WI38 (cell line): ENCODE measurements at regions not wholly inside any gene's neighbourhood (a gene's known extent, or its start where the extent isn't known, plus 50 kb on each side); places are given as distances from the start of the nearest gene placed in this dataset.

ENCODE experiments used
- H3K4me3 ChIP-seq: 2 replicates; pipeline ENCODE4 v1.5.1; 2011; ENCODE audit warnings: low read depth, mild to moderate bottlenecking, control low read depth, low read length
- CTCF ChIP-seq: IDR thresholded peaks from 2 replicates; pipeline ENCODE4 v1.5.1; 2012; ENCODE audit warnings: low read depth, mild to moderate bottlenecking, control low read depth, low read length

DNA sequence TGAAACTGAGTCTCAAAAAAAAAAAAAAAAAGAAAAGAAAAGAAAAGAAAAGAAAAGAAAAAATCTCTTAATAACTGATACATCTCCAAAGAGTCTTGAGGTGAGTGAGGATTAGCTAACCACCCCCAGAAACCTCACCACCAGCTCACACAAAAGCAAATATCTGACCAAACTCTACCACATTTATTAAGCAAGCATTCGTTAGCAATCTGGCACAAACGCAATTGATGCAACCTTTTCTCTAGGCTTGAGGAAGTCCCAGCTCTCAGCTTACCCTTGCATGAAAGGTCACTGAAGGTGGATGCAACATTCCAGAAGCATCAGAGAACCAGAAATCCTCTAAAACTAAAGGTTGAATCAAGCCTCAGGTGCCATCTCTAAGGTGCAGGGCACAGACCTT lies 231.9 kb upstream of the BCOR start:
- no peak for TF ChIP-seq CTCF
- H3K4me3 ChIP-seq, result no peak overlapping the region

- no peak for TF ChIP-seq CTCF
- no peak overlapping the region for H3K4me3 ChIP-seq
Measured at GRCh38 chrX:40327085-40327484, 229.3 kb upstream of the BCOR start.

DNA sequence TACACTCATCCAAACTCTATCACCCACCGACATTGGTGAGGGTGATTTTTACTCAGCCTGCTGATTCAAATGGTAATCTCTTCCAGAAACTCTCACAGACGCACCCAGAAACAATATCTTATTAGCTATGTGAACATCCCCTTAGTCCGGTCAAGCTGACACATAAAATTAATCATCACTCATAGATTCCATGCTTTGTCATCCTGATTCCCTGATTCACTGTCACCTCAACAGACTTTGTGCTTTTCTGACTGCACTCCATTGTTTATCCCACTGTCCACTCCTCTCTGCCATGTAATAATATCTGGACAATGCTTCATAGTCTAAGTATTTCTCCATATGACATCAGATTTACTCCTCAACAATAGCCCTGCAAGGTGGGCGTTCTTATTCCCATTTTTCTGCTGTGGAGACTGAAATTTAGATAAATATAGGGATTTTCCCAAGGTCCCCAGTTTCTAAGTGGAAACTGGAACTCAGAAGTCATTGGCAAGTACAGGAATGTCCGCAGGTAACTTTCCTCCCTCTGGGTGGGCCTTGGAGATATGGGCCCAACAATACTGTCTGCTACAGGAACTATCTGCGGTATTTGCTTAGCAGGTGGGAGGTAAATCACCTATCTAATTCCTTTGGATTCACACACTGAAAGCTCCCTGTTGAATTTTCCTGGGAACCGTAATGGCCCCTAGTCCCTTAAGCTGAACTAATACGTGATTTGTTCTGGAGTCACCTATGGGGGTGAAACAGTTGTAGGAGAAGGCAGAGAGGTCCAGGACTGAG lies 228.6 kb upstream of the BCOR start:
- no peak overlapping the region for H3K4me3 ChIP-seq
- TF ChIP-seq CTCF, result no peak

DNA sequence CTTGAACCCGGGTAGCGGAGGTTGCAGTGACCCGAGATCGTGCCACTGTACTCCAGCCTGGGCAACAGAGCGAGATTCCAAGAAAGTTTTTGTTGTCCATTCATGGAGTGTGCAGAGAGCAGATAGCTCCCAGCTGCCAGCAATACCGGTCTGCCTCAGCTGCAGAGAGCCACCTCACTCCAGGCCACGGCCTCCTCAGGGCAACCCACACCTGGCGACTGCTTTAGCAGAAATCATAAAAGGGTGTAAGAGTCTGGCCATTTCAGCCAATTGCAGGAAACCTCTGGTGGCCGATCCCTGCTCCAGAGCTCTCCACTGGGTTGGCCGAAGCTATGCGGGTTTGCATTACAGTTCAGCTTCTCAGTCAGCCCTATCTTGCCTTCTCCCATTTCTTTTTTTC lies 227.4 kb upstream of the BCOR start:
- TF ChIP-seq CTCF, result no peak

GRCh38 chrX:40323977-40324376 lies 226.2 kb upstream of the BCOR start:
- TF ChIP-seq CTCF, result no peak
- H3K4me3 ChIP-seq, result no peak overlapping the region

More for the DNA sequence above, 227.4 kb upstream of the BCOR start:
- no peak overlapping the region for H3K4me3 ChIP-seq

- no peak for TF ChIP-seq CTCF
- H3K4me3 ChIP-seq, result no peak overlapping the region
Measured at GRCh38 chrX:40320819-40321218, 223.1 kb upstream of the BCOR start.

DNA sequence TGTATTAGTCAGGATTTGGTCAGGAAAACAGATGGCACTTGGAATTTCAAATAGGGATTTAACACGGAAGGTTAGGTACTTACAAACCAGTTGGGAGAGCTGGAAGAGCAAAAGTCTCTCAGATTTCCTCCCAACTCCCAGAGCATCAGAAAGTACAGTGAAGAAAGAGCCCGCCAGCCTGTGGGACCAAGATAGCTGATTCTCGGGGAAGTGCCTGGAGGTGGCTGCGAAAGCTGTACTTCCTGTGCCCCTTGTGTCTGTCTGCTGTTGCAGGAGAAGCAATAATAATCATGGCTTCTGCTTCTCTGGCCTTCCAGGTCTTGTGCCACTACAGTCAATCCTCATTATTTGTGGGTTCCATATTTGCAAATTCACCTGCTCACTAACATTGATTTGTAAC lies 221.0 kb upstream of the BCOR start:
- no peak overlapping the region for H3K4me3 ChIP-seq
- no peak for TF ChIP-seq CTCF
